DOHH2 (cell line): ENCODE measurements at regions not wholly inside any gene's neighbourhood (a gene's known extent, or its start where the extent isn't known, plus 50 kb on each side); places are given as distances from the start of the nearest gene placed in this dataset.

Experiments
- CTCF ChIP-seq: fragments of 200-600 bp; sonication (generic); IDR thresholded peaks from one replicate; pipeline ENCODE4 v1.5.1; 2014; ENCODE audit warnings: antibody characterized with exemption, mild to moderate bottlenecking, low read depth, low read length; ENCODE audit not compliant: poor library complexity, severe bottlenecking
- EZH2phosphoT487 ChIP-seq: fragments of 200-600 bp; sonication (generic); IDR thresholded peaks from 2 replicates; pipeline ENCODE4 v1.6.1; 2017; ENCODE audit warnings: borderline replicate concordance, mild to moderate bottlenecking, antibody characterized with exemption, low read length, moderate library complexity, mixed read lengths

GRCh38 chr3:111482574-111482973, 59.4 kb upstream of the CD96 start:
- no peak for TF ChIP-seq CTCF
- TF ChIP-seq EZH2phosphoT487: no peak
